ENCODE measurements at regions not wholly inside any gene's neighbourhood (a gene's known extent, or its start where the extent isn't known, plus 50 kb on each side); places are given as distances from the start of the nearest gene placed in this dataset.

DNA sequence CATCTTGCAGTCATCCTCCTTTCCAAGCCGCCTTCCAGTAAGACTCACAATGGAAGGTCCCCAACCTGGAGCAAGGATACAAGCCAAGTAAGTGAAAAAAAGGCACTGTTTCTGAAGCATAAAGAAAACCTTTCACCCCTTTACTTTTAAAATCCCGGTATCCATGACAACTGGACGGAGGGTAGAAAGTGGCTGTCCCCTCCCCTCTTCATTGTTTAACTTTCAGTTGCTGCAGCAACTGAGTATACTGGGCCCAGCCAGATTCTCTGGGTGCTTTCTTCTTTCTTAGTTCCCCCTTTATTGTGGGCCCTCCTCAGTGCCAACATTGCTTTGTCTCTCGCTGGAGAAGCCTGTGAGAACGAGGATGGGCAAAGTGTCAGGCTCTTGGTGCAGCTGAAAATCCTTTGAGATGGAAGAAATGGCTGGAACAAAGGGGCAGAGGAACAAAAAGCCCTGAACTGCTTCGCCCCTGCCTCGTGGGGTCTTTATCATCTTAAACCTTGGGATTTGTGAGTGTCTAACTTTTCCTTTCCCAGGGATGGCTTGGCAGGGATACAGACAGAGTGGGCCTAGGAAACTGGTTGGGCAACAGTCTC, 224.0 kb upstream of the RGMA start:
- ChIA-PET CTCF (no interaction called here), POLR2A (ENCODE audit: low non-redundant PET) (no interaction called here)
- TF ChIP-seq CTCF (conservative IDR thresholded peaks at IDR 0.05; ENCODE audit: low read depth) = no peak
- DNase-seq (ENCODE audit: low spot score) = no peak
- no peak overlapping the region for H3K27ac ChIP-seq

DNA sequence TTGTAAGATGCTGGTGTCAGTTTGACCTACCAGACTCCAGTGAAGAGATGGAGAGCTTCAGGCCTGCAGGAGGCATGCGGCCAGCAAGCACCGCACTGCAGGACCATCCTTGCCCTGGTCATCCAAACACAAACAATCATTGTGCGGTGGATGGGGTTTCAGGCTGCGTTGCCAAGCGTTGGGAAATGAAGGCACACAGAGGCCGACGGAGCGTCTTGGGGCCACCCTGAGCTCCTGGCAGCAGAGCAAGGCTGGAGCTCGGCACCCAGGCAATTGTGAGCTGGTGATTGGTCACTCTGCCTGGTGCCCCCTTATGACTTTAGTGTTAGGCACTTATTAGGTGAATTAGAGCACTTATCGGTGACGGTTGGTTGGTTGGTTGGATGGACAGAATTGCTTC, 222.6 kb upstream of the RGMA start:
- POLR2A ChIA-PET (ENCODE audit: low non-redundant PET) = no interaction called here
- H3K27ac ChIP-seq = no peak overlapping the region
- no peak for DNase-seq (ENCODE audit: low spot score)
- CTCF ChIA-PET = no interaction called here
- no peak for TF ChIP-seq CTCF (conservative IDR thresholded peaks at IDR 0.05; ENCODE audit: low read depth)

- POLR2A ChIA-PET (ENCODE audit: low non-redundant PET) = no interaction called here
These were observed 219.1 kb upstream of the RGMA start for GRCh38 chr15:93308026-93308690.

GRCh38 chr15:93307513-93307912, 218.5 kb upstream of the RGMA start:
- H3K27ac ChIP-seq = no peak overlapping the region
- DNase-seq (ENCODE audit: low spot score) = no peak
- POLR2A ChIA-PET (ENCODE audit: low non-redundant PET) = no interaction called here
- TF ChIP-seq CTCF (conservative IDR thresholded peaks at IDR 0.05; ENCODE audit: low read depth) = no peak
- CTCF ChIA-PET = interaction anchor here (0.7 to 0.9 kb wide), 2 partner anchors 34 to 220 kb away, joined by 3 read pairs; no protein-coding TSS in a partner anchor

More at GRCh38 chr15:93308026-93308690, 219.1 kb upstream of the RGMA start:
- TF ChIP-seq CTCF (conservative IDR thresholded peaks at IDR 0.05; ENCODE audit: low read depth) = no peak
- CTCF ChIA-PET = interaction anchor here (0.9 kb wide), 1 partner anchor 220 kb away, joined by 3 read pairs; no protein-coding TSS in a partner anchor
- DNase-seq (ENCODE audit: low spot score) = no peak
- no peak overlapping the region for H3K27ac ChIP-seq

DNA sequence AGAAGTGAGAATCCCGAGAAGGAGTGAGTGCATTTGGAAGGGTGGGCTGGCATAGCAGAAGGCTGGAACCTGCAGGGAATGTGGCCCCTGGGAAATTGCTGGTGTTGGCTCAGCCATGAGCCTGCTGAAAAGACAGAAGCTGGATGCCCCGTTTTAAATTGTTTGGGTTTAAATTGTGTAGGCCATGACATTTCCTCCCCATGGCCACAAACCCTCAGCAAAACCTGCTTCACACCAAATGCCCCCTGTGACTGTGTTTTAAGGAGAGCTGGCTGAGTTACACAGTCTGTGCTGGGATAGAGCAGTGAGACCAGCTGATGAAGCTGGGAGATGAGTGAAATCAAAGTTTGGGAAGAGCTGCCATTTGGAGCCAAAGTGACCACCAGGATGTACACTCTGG, 216.3 kb upstream of the RGMA start:
- TF ChIP-seq CTCF (conservative IDR thresholded peaks at IDR 0.05; ENCODE audit: low read depth) = no peak
- ChIA-PET CTCF (no interaction called here), POLR2A (ENCODE audit: low non-redundant PET) (no interaction called here)
- no peak for DNase-seq (ENCODE audit: low spot score)
- H3K27ac ChIP-seq = no peak overlapping the region

DNA sequence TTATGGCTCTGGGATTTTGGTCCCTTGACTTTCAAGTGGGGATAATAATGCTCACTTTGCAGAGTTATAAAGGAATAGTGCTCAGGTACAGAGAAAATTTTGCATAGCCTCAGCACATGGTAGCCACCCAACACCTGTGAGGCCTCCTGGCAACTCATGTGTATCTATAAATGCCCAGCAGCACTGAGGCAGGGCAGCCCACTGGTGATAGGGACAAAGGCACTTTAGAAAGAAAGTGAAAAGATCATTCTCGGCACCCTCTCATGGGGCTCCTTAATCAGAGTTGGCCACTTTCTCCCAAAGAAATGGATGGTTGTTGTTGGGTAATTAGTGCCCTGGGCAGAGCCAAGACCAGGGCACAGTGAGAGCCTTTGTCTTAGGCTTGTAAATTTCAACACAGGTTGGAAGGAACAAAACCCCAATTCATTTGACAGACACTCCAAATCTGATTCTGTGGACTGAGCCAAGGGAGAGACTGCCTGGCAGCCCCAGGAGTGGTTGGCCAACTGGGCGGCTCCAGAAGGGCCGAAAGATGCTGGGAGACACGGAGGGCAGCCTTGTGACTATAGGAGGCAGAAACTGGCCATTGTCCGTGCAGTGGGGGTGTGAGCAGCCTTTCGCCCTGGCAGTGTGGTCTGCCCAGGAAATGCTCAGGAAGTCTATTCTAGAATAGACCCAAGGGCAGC, 213.2 kb upstream of the RGMA start:
- ChIA-PET CTCF (no interaction called here), POLR2A (ENCODE audit: low non-redundant PET) (no interaction called here)
- no peak for TF ChIP-seq CTCF (conservative IDR thresholded peaks at IDR 0.05; ENCODE audit: low read depth)
- DNase-seq (ENCODE audit: low spot score) = no peak
- no peak overlapping the region for H3K27ac ChIP-seq

Measured in RWPE1 (cell line).